ENCODE measurements at regions not wholly inside any gene's neighbourhood (a gene's known extent, or its start where the extent isn't known, plus 50 kb on each side); places are given as distances from the start of the nearest gene placed in this dataset.

- DNase-seq (ENCODE audit: low spot score): no peak
- peak; percentile 18 for TF ChIP-seq CTCF (IDR thresholded peaks at IDR 0.05; ENCODE audit: borderline replicate concordance, control extremely low read depth, extremely low read depth, insufficient read depth, missing control alignments)
Measured at GRCh38 chr2:120552800-120553481, 182.7 kb upstream of the GLI2 start.

GRCh38 chr2:120554625-120555032 is 181.0 kb upstream of the GLI2 start:
- in situ Hi-C loops (cut with MboI; ENCODE audit: low sequenced_read_pairs, unreplicated experiment): no loop called here

More at GRCh38 chr2:120552800-120553481, 182.7 kb upstream of the GLI2 start:
- in situ Hi-C loops (cut with MboI; ENCODE audit: low sequenced_read_pairs, unreplicated experiment): no loop called here

GRCh38 chr2:120555092-120555491 is 180.6 kb upstream of the GLI2 start:
- no peak for TF ChIP-seq CTCF (IDR thresholded peaks at IDR 0.05; ENCODE audit: borderline replicate concordance, control extremely low read depth, extremely low read depth, insufficient read depth, missing control alignments)
- in situ Hi-C loops (cut with MboI; ENCODE audit: low sequenced_read_pairs, unreplicated experiment): no loop called here
- DNase-seq (ENCODE audit: low spot score): no peak

More at GRCh38 chr2:120554625-120555032, 181.0 kb upstream of the GLI2 start:
- no peak for TF ChIP-seq CTCF (IDR thresholded peaks at IDR 0.05; ENCODE audit: borderline replicate concordance, control extremely low read depth, extremely low read depth, insufficient read depth, missing control alignments)
- no peak for DNase-seq (ENCODE audit: low spot score)

- in situ Hi-C loops (cut with MboI; ENCODE audit: low sequenced_read_pairs, unreplicated experiment): no loop called here
- no peak for DNase-seq (ENCODE audit: low spot score)
- no peak for TF ChIP-seq CTCF (IDR thresholded peaks at IDR 0.05; ENCODE audit: borderline replicate concordance, control extremely low read depth, extremely low read depth, insufficient read depth, missing control alignments)
Measured at GRCh38 chr2:120556911-120557310, 178.8 kb upstream of the GLI2 start.

- no peak for DNase-seq (ENCODE audit: low spot score)
- TF ChIP-seq CTCF (IDR thresholded peaks at IDR 0.05; ENCODE audit: borderline replicate concordance, control extremely low read depth, extremely low read depth, insufficient read depth, missing control alignments): no peak
- in situ Hi-C loops (cut with MboI; ENCODE audit: low sequenced_read_pairs, unreplicated experiment): no loop called here
Measured at GRCh38 chr2:120558847-120559246, 176.8 kb upstream of the GLI2 start.

GRCh38 chr2:120559401-120559800 is 176.3 kb upstream of the GLI2 start:
- in situ Hi-C loops (cut with MboI; ENCODE audit: low sequenced_read_pairs, unreplicated experiment): no loop called here
- no peak for DNase-seq (ENCODE audit: low spot score)
- TF ChIP-seq CTCF (IDR thresholded peaks at IDR 0.05; ENCODE audit: borderline replicate concordance, control extremely low read depth, extremely low read depth, insufficient read depth, missing control alignments): no peak
